ENCODE measurements at regions not wholly inside any gene's neighbourhood (a gene's known extent, or its start where the extent isn't known, plus 50 kb on each side); places are given as distances from the start of the nearest gene placed in this dataset.

DNA sequence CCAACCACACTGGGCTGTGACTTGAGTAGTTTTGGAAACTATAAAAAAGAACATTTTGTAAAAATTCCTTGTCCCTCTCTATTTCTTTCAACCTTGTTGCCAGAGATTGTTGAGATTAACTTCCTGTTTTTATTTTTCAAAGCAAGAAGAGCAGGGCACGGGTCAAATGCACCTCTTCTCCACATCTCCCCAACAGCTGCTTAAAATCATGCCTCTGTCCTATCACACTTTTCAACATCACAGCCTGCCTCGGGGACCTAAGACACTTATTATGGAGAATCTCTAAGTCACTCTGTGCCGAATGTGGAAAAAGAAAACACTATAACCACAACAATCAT, 280.3 kb upstream of the TNC start:
- no peaks in the 10 kb centered on the region for H3K79me2 ChIP-seq (ENCODE audit: insufficient read depth, low read length)
- no peaks in the 10 kb centered on the region for H3F3A ChIP-seq (ENCODE audit: low read depth)
- H3K36me3 ChIP-seq (ENCODE audit: insufficient read depth, low read length), result no peaks in the 10 kb centered on the region
- TF ChIP-seq, protein P1, sequence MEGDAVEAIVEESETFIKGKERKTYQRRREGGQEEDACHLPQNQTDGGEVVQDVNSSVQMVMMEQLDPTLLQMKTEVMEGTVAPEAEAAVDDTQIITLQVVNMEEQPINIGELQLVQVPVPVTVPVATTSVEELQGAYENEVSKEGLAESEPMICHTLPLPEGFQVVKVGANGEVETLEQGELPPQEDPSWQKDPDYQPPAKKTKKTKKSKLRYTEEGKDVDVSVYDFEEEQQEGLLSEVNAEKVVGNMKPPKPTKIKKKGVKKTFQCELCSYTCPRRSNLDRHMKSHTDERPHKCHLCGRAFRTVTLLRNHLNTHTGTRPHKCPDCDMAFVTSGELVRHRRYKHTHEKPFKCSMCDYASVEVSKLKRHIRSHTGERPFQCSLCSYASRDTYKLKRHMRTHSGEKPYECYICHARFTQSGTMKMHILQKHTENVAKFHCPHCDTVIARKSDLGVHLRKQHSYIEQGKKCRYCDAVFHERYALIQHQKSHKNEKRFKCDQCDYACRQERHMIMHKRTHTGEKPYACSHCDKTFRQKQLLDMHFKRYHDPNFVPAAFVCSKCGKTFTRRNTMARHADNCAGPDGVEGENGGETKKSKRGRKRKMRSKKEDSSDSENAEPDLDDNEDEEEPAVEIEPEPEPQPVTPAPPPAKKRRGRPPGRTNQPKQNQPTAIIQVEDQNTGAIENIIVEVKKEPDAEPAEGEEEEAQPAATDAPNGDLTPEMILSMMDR (conservative IDR thresholded peaks at IDR 0.05; ENCODE audit: low read length), result no peak
- no peak for TF ChIP-seq EZH2phosphoT487 (IDR thresholded peaks at IDR 0.05; ENCODE audit: borderline replicate concordance)
- no peaks in the 10 kb centered on the region for H4K20me1 ChIP-seq (ENCODE audit: insufficient read depth, low read length, poor library complexity, severe bottlenecking)
- no peak overlapping the region for H3K4me3 ChIP-seq (ENCODE audit: low read length, poor library complexity, severe bottlenecking)
- no peak overlapping the region for H3K4me2 ChIP-seq (ENCODE audit: low read depth, low read length, poor library complexity, severe bottlenecking)
- H3K4me1 ChIP-seq (ENCODE audit: insufficient read depth, low read length, poor library complexity, severe bottlenecking), result no peaks in the 10 kb centered on the region
- no peaks in the 10 kb centered on the region for H3K9me2 ChIP-seq (replicated peaks; ENCODE audit: low read depth, low read length)
- no peak overlapping the region for H2AFZ ChIP-seq (ENCODE audit: low read length)
- H3K9ac ChIP-seq (ENCODE audit: low read depth, low read length, poor library complexity, severe bottlenecking), result no peak overlapping the region
- no peaks in the 10 kb centered on the region for H3K27me3 ChIP-seq (ENCODE audit: insufficient read depth, low read length, poor library complexity, severe bottlenecking)
- no peaks in the 10 kb centered on the region for H3K9me3 ChIP-seq (ENCODE audit: insufficient read depth, low read depth, low read length)

DNA sequence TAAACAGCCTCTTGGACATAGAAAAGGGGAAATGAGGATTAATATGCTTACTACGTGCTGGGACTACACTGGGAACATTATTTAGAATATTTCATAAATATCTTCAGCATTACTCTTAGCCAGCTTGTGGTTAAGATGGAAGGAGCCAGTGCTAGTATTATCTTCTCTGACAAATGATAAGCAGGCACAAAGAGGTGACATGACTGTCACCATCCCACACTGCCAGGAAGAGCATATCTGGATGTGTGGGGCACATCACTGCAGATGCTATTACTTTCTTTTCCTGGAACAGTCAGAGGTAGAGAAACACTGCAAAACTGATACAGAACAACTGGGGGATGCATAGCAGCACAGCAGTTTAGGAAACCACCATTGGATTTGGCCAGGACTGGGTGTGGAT, 281.0 kb upstream of the TNC start:
- H3K4me3 ChIP-seq (ENCODE audit: low read length, poor library complexity, severe bottlenecking), result no peak overlapping the region
- H3K79me2 ChIP-seq (ENCODE audit: insufficient read depth, low read length), result no peaks in the 10 kb centered on the region
- TF ChIP-seq EZH2phosphoT487 (IDR thresholded peaks at IDR 0.05; ENCODE audit: borderline replicate concordance), result no peak
- TF ChIP-seq, protein P1 (conservative IDR thresholded peaks at IDR 0.05; ENCODE audit: low read length), result no peak
- no peaks in the 10 kb centered on the region for H4K20me1 ChIP-seq (ENCODE audit: insufficient read depth, low read length, poor library complexity, severe bottlenecking)
- no peaks in the 10 kb centered on the region for H3F3A ChIP-seq (ENCODE audit: low read depth)
- no peak overlapping the region for H3K9ac ChIP-seq (ENCODE audit: low read depth, low read length, poor library complexity, severe bottlenecking)
- no peaks in the 10 kb centered on the region for H3K9me2 ChIP-seq (replicated peaks; ENCODE audit: low read depth, low read length)
- 0 out of 2 replicates have a peak, but pooled peaks cover 5% of the 10 kb centered on the region for H3K9me3 ChIP-seq (ENCODE audit: insufficient read depth, low read depth, low read length)
- no peaks in the 10 kb centered on the region for H3K36me3 ChIP-seq (ENCODE audit: insufficient read depth, low read length)
- H3K4me2 ChIP-seq (ENCODE audit: low read depth, low read length, poor library complexity, severe bottlenecking), result no peak overlapping the region
- no peaks in the 10 kb centered on the region for H3K27me3 ChIP-seq (ENCODE audit: insufficient read depth, low read length, poor library complexity, severe bottlenecking)
- H2AFZ ChIP-seq (ENCODE audit: low read length), result no peak overlapping the region
- no peaks in the 10 kb centered on the region for H3K4me1 ChIP-seq (ENCODE audit: insufficient read depth, low read length, poor library complexity, severe bottlenecking)

DNA sequence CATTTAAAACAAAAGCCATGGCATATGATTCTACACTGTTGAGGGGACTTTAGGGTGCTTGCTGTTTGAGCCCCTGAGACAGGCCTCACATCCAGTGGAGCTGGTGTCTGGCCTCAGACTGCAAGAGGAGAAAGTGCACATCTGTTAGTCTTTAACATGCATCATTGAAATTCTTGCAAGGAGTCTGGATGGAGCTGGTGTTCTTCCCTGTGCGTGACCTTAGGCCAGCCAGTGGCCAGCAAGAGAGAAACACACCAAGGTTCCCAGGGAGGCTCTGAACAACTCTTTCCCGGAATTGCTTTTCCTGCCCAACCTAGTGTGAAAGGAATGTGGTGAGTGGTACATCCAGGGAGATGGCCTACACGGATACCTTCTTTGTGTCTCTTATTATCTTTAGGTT, 282.8 kb upstream of the TNC start:
- Histone ChIP-seq H3K9me2 (replicated peaks; ENCODE audit: low read depth, low read length) (no peaks in the 10 kb centered on the region), H4K20me1 (ENCODE audit: insufficient read depth, low read length, poor library complexity, severe bottlenecking) (no peaks in the 10 kb centered on the region), H2AFZ (ENCODE audit: low read length) (no peak overlapping the region), H3K9ac (ENCODE audit: low read depth, low read length, poor library complexity, severe bottlenecking) (no peak overlapping the region), H3K27me3 (ENCODE audit: insufficient read depth, low read length, poor library complexity, severe bottlenecking) (no peaks in the 10 kb centered on the region), H3K9me3 (ENCODE audit: insufficient read depth, low read depth, low read length) (0 out of 2 replicates have a peak, but pooled peaks cover 5% of the 10 kb centered on the region), H3K36me3 (ENCODE audit: insufficient read depth, low read length) (no peaks in the 10 kb centered on the region), H3K79me2 (ENCODE audit: insufficient read depth, low read length) (no peaks in the 10 kb centered on the region), H3K4me2 (ENCODE audit: low read depth, low read length, poor library complexity, severe bottlenecking) (no peak overlapping the region), H3K4me3 (ENCODE audit: low read length, poor library complexity, severe bottlenecking) (no peak overlapping the region), H3K4me1 (ENCODE audit: insufficient read depth, low read length, poor library complexity, severe bottlenecking) (no peaks in the 10 kb centered on the region), H3F3A (ENCODE audit: low read depth) (no peaks in the 10 kb centered on the region)
- TF ChIP-seq, protein P1 (conservative IDR thresholded peaks at IDR 0.05; ENCODE audit: low read length), result no peak
- TF ChIP-seq EZH2phosphoT487 (IDR thresholded peaks at IDR 0.05; ENCODE audit: borderline replicate concordance), result no peak

All from Loucy (cell line).